ENCODE measurements at regions not wholly inside any gene's neighbourhood (a gene's known extent, or its start where the extent isn't known, plus 50 kb on each side); places are given as distances from the start of the nearest gene placed in this dataset.
A peak's percentile ranks its signal among the peaks of the same experiment; 100 is the strongest.

DNA sequence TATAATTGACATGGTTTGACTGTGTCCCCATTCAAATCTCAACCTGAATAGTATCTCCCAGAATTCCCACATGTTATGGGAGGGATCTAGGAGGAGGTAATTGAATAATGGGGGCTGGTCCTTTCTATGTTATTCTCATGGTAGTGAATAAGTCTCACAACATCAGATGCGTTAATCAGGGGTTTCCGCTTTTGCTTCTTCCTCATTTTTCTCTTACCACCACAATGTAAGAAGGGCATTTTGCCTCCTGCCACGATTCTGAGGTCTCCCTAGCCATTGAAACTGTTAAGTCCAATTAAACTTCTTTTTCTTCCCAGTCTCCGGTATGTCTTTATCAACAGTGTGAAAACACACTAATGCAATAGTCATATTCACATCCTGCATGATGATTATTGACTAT lies 1073.3 kb upstream of the CDH2 start:
- no peak for DNase-seq (ENCODE audit: low spot score)

DNA sequence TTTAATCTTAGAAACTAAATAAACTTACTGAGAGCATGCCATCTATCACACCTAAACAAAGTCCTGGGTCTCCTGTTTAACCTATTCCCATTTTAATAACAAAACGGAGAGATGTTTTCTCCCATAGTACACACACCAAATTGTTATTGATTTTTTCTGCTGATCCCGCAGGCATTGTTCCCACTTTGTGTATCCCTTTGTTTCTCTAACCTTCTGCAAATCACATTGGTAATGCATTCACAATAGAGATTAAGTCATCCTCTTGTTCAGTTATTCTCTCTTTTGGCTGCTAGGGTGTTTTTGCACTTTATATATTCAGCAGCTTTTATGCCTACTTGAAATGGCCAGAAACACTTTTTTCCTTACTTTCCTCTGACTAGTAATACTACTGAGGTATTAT lies 1071.9 kb upstream of the CDH2 start:
- no peak for DNase-seq (ENCODE audit: low spot score)

DNA sequence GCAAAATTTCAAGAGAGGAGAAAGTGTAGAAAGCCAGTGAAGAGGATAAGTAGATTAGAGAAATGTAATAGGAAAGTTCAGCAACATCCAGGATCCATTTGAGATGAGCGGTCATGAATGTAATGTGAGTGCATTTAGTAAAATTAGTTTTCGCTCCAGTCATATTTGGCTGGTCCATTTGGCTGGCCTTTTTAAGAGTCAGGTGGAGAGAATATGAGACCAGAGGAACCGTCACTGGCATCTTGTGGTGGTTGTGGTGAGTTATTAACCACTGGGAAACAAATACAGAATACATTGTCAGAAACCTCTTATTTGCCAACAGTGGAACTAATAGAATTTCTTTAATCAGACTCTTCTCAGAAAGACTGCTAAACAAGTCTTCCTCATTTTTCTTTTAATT lies 1064.3 kb upstream of the CDH2 start:
- DNase-seq (ENCODE audit: low spot score) = no peak

DNA sequence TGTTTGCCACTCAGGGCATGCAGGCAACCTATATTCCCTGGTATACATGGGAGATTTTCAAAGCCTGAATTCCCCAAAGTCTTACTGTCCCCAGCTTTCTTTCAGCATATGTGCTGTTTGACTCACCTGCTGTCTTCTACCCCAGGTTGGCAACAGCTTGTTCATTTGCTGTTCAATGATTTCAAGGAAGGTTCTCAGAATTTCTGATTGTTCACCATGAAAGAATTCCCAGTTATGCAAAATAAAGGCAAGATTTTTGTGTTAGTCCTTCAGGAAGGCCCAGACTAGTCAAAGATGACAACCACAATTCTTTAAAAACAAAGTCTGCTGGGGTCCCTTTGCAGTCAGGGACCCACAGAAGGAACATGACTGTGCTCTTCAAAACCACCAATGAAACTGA lies 1057.8 kb upstream of the CDH2 start:
- DNase-seq (ENCODE audit: low spot score) = peak; percentile 51

DNA sequence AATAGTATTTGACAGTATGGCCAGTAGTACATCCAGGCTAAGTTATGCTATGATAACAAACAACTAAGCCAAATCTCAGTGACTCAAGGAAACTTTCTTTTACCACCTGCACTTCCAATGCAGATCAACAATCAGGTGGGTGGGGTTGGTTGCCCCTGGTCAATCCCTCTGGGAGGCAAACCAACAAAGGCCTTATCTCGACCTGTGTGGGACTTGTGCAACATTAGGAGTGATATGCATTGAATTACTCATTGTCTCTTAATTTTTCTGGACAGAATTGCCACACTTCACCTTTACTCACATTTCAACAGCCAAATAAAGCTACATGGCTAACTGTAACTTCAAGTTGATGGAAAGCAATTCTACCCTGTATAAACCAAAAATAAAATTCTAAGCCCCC lies 1049.3 kb upstream of the CDH2 start:
- DNase-seq (ENCODE audit: low spot score) = no peak

DNA sequence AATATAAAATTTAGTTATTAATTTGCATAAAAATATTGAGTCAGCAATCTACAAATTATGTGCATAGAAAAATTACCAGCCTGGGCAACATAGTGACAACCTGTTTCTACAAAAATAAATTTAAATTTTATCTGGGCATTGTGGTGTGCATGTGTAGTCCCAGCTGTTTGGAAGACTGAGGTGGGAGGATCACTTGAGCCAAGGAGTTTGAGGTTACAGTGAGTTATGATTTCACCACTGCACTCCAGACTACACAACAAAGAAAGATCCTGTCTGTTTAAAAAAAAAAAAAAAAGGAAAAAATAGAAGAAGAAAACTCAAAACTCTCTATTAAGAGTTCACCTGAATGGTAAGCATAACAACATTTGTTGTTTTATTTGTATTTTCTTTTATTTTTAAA lies 1048.4 kb upstream of the CDH2 start:
- DNase-seq (ENCODE audit: low spot score) = no peak

DNA sequence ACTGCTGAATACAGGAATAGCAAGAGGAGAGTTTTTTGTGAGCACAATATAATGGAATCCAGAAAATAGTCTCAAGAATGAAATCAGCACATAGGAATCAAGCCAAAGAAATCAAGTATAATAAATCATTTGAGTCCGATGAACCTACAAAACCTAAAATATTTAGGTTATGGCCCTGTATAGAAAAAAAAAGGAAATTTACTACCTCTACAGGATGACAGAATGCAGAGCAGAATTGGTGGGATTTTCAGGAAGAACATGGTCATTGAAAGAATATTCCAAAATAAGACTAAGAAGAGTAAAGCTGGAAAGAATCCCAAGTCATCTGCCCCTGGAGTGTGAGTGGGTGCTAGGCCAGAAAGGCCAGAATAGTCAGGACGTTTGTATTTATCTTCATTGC lies 1041.2 kb upstream of the CDH2 start:
- no peak for DNase-seq (ENCODE audit: low spot score)

DNA sequence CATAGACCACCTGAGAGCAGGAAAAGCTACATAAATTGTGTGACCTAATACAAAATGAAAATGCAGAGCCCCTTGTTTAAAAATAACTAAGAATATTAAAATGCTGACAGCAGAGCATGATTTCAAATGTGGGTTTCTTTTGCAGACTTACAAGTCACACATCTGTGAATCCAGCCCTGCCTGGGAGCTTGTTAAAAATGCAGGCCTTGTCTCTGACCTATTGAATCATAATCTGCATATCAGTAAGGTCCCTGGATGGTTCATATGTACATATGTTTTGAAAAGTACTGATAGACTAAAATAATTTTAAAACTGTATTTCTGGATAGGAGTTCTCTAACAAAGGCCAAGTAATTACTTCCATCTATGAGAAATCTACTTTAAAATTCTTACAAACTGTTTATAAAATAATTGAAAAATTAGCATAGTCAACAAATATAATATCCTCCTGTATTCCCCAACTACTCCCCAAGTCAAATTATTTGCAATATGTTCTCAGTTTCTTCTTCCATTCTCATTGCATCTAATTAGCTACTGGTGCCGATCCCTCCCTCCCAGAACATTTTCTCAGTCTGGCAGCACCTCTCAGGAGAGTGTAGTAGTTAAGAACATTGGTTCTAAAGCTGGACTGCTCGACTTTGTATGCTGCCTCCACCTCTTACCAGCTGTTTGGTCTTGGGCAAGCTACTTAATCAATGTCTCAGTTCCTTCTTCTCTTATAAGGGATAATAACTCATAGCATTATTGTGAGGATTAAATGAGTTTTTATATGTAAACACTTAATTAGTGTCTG lies 1040.4 kb upstream of the CDH2 start:
- DNase-seq (ENCODE audit: low spot score) = no peak

DNA sequence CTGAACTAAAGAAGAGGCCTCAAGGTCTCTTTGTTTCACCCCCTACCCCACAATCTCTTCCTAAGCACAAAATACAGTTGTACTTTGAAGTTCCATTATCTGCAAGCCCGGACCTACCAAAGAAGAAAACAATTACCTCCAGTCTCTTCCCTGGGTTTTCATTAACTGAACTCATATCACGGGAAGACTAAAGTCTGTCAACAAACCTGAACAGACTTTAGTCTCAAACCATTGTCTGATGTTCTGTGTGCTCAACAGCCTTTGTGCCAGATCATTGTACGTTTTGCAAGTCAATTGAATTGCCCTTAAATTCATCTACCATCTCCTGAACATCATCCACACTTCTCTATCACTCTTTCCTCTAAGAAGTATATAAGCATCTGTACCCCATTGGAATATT lies 1021.9 kb upstream of the CDH2 start:
- DNase-seq (ENCODE audit: low spot score) = no peak

DNA sequence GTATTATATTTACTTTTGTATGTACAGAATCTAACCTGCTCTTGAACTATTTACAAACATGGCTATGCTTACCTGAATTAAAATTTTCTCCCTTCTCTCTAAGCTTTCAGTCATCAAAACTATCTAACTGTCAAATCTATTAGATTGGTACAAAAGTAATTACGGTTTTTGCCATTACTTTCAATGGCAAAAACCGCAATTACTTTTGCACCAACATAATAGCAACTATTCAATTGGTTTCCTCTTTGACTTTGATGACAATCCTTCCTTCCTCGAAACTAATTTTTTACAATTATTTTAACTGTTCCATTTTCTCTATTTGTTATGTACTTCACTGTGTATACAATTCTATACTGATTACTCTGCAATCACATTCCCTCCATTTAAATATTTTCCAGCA lies 1019.4 kb upstream of the CDH2 start:
- no peak for DNase-seq (ENCODE audit: low spot score)

DNA sequence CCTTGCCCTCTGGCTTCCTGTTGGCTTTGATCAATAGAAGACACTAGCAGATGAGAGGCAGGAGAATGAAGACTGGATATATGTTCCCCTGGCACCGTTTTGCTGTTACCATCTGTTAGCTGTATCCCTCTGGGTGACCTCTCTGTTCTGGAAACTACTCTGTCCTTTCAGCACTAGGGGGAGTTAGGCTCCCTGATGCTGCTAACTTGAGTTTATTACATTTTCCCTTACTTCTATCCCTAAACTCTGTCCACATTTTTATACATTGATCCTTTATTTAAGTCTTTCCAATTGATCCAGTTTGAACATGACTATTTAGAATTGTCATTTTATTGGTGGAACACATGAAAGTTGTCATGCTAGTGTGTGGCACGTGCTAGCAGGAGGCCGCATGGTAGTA lies 1014.3 kb upstream of the CDH2 start:
- DNase-seq (ENCODE audit: low spot score) = peak; percentile 21

DNA sequence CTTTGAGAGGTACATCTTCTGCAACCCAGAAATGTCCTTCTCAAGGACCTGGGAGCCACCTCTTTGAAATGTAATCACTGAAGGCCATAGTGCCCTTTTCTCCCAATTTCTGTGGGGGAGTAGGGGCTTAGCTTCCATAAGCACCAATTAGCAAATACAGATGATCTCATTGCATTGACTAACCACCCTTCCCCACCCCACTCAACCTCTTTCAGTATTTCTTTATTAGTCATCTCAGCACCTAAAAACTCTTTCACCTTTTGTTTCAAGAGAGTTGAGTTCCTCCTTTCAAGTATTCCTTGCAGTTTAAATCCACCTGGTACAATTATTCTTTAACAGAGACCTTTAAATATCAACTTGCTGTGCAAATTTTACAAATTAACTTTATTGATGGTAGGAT lies 1011.8 kb upstream of the CDH2 start:
- DNase-seq (ENCODE audit: low spot score) = peak; percentile 59

DNA sequence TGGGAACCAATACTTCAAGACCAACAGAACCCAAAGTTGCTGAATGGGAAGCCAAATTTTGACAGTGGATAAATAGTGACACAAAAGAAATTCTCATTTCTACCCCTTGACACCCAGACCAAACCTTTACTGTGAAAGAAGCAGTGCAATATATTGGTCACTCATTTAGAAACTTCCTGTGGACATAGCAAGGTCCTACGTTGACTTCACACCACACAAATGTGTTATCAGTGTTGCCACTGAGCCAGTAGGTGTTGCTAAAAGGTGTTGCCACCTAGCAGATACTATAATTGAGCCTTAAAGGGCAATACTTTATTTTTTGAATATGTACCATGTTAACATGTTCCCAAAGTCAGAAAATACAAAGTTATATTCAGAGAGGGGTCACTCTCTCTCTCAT lies 1008.9 kb upstream of the CDH2 start:
- DNase-seq (ENCODE audit: low spot score) = no peak

DNA sequence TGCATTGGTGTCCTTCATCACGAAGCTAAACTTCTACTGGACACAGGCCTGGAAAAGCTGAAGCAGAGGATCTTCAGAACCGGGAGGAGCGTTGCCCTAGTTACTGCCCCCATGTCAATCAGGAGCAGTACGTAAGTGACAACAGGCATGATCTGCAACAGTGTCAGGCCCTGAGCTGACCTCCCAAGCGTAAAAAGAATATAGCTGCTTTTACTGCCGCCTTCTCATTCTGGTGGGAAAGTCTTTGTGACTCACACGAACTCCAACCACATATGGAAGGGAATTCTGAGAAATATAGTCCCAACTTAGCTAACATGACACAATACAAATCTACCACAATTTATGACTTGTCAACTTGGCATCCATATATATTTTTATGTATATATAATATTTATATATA lies 1007.7 kb upstream of the CDH2 start:
- DNase-seq (ENCODE audit: low spot score) = peak; percentile 42

DNA sequence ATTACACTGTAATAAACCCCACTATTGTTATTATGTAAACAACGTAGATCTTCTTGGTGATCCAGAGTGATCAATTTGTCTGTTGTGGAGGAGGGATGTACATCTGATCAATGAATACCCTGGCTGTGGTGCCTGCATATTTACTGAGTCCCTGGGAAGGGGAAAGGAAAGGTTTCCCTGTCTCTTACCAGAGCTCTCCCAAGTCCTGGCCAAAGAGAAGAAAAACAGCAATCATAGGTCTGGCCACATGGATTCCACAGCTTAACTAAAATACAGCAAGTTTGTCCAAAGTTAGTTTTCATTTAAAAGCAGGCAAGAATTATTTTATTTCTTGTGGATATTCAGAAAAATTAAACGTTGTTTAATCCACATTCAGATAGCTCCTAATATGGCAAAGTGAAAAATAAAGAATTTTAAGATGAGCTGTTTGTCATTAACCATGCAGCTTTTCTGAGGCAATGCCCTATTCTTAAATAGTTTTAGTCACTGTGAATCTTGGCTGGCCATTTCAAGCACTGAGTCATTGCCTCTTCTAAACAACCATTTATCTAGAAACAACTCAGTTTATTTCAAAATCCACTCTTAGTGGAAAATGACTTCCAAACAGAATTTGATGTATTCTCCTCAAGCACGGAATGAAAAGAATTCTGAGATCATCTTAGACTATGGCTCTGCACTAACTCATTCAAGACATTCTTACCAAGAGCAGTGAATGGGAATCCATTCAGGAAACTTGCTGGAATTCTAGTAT lies 1004.4 kb upstream of the CDH2 start:
- peak; percentile 66 for DNase-seq (ENCODE audit: low spot score)

DNA sequence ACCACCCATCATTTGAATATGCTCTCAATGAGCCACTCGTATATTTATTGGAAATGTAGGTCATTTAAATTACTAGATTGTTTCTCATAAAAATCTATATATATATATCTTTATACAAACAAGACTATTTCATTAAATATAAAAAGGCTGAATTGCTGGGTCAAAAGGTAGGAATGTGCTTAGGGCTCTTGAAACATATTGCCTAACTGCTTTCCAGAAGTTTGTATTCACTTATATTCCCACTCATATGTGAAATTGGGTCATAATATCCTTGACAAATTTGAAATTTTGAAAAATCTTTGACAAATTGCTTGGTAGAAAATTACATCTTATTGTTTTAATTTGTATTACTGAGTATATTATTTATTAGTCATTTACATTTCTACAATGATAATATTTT lies 999.8 kb upstream of the CDH2 start:
- no peak for DNase-seq (ENCODE audit: low spot score)

DNA sequence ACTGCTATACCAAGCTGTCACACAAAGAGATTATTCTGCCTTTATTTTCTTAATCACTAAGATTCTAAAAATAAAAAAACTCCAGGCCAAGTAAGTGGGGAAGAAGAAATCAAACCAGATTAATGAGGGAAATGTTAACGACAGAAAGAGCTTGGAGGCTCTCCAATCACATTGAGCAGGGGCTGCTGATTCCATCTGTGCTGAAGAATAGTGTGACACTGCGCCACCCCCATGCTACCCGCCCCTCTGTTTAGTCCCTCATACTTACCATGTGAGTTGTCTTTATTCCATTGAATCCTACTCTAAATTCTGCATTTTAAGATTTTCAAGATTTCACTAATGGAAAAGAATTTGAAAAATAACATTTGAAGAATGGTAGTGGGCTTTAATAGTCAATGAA lies 998.0 kb upstream of the CDH2 start:
- no peak for DNase-seq (ENCODE audit: low spot score)

DNA sequence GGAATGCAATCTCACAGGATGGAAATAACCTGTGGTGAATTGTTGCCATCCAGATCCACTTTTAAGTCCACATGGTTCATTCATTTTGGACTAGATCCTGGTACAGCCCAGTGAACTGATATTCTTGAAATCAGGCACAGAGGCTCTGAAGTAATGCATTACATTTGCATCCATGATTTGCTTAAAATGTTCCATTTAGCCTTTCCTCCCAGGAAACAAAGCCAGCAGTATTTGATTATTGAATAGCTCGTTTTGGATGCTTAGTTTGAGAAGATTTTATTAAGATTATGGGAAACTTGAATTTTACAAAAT lies 995.8 kb upstream of the CDH2 start:
- DNase-seq (ENCODE audit: low spot score) = no peak

DNA sequence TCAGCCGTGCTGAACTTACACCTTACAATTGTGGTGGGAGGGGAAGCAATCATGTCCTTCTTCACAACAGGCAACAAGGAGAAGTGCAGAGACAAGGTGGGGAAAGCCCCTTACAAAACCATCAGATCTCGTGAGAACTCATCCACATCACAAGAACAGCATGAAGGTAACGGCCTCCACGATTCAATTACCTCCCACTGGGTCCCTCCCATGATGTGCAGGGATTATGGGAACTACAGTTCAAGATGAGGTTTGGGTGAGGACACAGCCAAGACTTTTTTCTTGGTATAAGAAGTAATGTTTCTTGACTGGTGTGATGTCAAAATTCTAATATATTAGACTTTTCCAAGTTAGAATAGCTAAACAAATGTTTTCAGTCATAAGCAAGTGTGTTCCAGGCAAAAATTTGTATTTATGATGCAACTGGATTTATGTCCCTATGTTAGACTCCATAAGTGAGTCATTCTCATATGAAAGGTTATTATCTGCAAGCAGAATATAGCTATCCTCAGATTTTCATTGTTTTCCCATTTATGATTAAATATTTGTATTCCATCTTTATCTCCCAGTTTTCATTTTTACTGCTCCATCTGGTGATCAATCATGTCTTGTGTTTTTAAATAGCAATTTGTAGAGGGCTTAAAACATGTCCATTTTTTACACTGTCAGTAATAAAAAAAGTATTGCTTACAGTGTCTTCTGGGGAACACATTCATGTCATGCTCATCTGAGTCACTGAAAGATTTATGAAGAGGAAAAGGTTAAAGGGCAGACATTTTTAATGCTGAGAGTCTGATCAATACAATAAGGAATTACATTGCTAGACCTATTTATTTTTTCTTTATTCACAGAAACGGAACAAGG lies 995.2 kb upstream of the CDH2 start:
- no peak for DNase-seq (ENCODE audit: low spot score)

DNA sequence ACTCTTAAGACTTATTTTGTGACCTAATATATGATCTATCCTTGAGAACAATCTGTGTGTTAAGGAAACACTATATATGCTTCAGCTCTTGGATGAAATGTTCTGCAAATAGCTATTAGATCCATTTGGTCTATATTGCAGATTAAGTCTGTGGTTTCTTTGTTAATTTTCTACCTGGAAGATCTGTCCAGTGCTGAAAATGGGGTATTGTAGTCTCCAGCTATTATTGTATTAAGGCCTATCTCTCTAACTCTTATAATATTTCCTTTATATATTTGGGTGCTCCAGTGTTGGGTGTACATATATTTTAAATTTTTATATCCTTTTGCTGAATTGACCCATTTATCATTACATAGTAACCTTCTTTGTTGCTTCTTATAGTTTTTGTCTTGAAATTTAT lies 992.7 kb upstream of the CDH2 start:
- DNase-seq (ENCODE audit: low spot score) = no peak

DNA sequence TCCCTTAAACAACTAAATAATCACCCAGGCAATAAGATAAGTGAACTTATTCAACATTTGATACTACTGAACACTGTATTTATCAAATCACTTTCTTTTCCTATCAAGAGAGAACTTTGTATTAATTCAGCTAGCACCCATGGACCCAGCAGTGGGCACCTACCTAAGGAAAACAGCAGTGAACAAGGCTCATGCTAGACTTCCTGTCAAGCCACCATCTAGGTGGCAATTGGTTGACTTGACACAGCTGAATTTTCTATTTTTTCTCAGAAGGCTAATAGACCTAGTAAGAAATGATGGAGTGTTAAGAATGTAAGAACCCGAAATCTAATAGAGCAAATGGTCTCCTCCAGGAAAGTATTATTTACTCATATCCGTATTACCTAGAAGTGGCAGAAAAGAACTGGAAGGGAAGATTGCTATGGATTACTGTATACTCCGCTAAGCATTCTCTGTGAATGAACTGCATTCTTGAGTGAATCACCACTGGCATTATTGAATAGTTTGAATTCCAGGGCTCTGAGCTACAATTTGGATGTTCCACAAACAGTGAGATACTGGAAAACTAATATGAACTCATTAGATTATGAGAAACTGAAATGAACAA lies 988.2 kb upstream of the CDH2 start:
- peak; percentile 94 for DNase-seq (ENCODE audit: low spot score)

DNA sequence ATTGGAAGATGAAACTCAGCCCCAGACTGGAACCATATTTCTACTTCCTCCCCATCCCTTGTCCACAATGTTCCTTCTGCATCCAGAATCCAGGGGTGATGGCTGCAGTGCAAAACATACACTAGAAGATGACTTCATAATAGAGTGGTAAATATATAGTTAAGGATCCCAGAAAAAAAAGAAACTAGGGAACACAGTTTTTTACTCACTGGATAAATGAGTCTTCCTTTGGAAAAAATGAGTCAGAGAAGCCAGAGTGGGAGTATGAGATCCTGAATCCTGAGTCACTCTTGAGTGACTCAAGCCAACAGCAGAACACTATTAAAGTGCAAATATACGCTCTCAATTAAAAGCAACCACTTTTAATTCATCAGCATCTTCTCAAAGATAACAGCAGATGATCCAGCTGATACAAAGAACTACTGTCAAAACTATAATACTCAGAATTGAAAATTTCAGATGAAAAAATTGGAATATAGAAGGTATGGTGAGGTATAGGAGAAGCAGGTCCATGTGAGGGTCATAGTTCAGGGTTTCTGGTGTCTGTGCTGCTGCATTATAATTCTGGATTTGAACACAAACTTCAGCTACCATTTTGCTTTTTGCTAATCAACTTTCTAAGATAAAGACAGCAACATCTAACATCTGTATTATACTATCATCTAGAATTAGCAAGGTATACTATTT lies 987.2 kb upstream of the CDH2 start:
- DNase-seq (ENCODE audit: low spot score) = peak; percentile 93

Measured in kidney tubule cell (primary cell).